Right cardiac atrium (tissue), 5 donors: ENCODE measurements at regions not wholly inside any gene's neighbourhood (a gene's known extent, or its start where the extent isn't known, plus 50 kb on each side); places are given as distances from the start of the nearest gene placed in this dataset.

Experiments used
- ATAC-seq, 2 donors: fragments of 200-7000 bp; cut with Tn5 transposase; one replicate each; pipeline versions ENCODE4 v1.8.0 to v1.9.1; 2020; ENCODE audit warnings: moderate library complexity in 2 of 2, mild to moderate bottlenecking in 1 of 2
- DNase-seq, 3 donors: peaks; one replicate each; pipeline ENCODE4 v3.0.0-alpha.2; 2020
- H3K27ac ChIP-seq: one replicate; pipeline ENCODE4 v1.5.1; 2013; ENCODE audit warnings: mild to moderate bottlenecking, low read length, control low read depth, moderate library complexity
- H3K27me3 ChIP-seq: one replicate; pipeline ENCODE4 v1.6.1; 2013; ENCODE audit not compliant: control insufficient read depth, insufficient read depth
- H3K4me1 ChIP-seq: one replicate; pipeline ENCODE4 v1.6.1; 2013; ENCODE audit warnings: low read length; ENCODE audit not compliant: control insufficient read depth, insufficient read depth
- H3K4me3 ChIP-seq: one replicate; pipeline ENCODE4 v1.5.1; 2013; ENCODE audit warnings: low read length, control low read depth
- H3K9me3 ChIP-seq: one replicate; pipeline ENCODE4 v1.6.1; 2013; ENCODE audit warnings: low read length; ENCODE audit not compliant: control insufficient read depth
- WGBS: extraction: QIAGEN DNeasy Blood & Tissue Kit; methylation state at CpG from one replicate; pipeline ENCODE4 v1.1.7; 2013; 5-methylcytosine and 5-hydroxymethylcytosine counted together
- intact Hi-C, 4 donors: fragments of 100-400 bp; cut with DNase I; formaldehyde crosslinking; loops; one replicate each; pipeline versions ENCODE4 v1.11.0 to v1.14.0; 2022 to 2023
- donor health status: healthy with polysubstance abuse.
- donor health status: DM: no; HTN: yes; CAD: no.
- donor health status: DM: no; HTN: no; CAD: no.
- donor health status: DM: no; HTN: yes; CAD: no; lungs with severe emphysema.
- donor health status: DM: yes; HTN: yes; CAD: no.

DNA sequence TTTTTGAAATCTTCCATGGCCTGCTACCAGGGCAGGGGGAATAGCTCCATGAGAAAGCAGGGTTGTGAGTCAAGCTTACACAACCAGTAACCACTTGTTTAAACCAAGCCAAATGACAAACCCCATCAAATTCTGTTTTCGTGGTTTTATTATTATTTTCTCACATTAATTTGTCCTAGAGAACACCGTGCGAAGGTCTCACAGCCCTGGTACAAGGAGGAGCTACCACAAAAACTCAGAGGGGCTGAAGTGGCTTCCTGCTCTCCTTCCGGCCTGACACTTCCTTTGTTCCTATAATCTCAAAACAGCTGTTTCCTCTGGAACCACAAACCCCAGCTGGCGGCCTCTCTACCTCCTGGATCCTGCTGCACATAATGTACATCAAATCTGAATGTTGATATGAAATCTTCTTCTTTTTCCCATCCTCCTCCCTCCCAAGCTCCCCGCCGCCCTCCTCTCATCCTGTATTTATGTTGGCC lies 375.9 kb downstream of the MCTP2 start:
- Histone ChIP-seq H3K27me3 (no peaks in the 10 kb centered on the region), H3K4me1 (no peaks in the 10 kb centered on the region), H3K27ac (no peak overlapping the region), H3K4me3 (no peak overlapping the region), H3K9me3 (no peaks in the 10 kb centered on the region)
- WGBS: 30% methylated on average over 7 of the region's 7 CpGs
- intact Hi-C loops: no loop called here
- DNase-seq (peak; percentile 34 to 77 (median 51)), ATAC-seq (peak; percentile 61 to 91)

DNA sequence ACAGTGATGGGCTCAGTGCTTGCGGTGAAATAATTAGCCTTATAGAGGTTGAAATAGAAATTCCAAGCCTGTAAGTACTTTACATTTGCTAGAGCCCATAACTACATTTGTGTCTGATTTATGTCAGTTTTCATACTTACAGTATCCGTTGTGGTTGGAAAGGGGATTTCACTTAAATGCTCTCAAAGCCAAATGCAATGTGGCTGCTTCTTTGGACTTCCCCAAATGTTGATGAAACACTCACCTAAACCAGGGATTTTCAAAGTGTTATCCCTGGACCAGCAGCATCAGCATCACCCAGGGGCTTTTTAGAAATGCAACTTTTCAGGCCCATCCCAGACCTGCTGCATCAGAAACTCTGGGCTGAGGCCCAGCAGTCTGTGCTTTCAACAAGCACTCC lies 378.7 kb downstream of the MCTP2 start:
- DNase-seq: no peak
- Histone ChIP-seq H3K4me1 (no peaks in the 10 kb centered on the region), H3K9me3 (no peaks in the 10 kb centered on the region), H3K27ac (no peak overlapping the region), H3K27me3 (no peaks in the 10 kb centered on the region), H3K4me3 (no peak overlapping the region)
- ATAC-seq: no peak
- 38% methylated on average over 2 of the region's 2 CpGs for WGBS
- intact Hi-C loops: no loop called here

GRCh38 chr15:94610485-94610884 lies 379.1 kb downstream of the MCTP2 start:
- no peak for ATAC-seq
- intact Hi-C loops: no loop called here

DNA sequence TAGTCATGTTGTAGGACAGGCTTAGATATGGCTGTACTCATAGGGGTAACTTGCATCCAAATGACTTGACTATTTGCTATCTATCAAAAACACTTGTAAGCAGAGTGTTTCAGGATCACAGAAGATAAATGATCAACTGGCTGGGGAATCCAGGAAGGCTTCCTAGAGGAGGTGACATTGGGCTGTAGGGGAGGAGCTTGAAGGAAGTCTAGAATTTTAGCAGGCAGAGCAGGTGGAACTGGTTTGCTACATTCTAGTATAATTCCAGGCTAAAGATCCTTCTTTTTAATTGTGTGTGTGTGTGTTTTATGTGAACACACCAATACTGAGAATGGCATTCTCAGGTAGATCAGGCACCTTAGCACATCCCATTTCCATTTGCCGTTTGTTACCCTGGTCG lies 380.3 kb downstream of the MCTP2 start:
- Histone ChIP-seq H3K27me3 (no peaks in the 10 kb centered on the region), H3K4me3 (no peak overlapping the region), H3K27ac (no peak overlapping the region), H3K4me1 (no peaks in the 10 kb centered on the region), H3K9me3 (no peaks in the 10 kb centered on the region)
- DNase-seq: no peak
- WGBS: 93% methylated on average over 2 of the region's 2 CpGs
- intact Hi-C loops: no loop called here
- ATAC-seq: no peak

More at GRCh38 chr15:94610485-94610884, 379.1 kb downstream of the MCTP2 start:
- H3K27ac ChIP-seq: no peak overlapping the region
- H3K27me3 ChIP-seq: no peaks in the 10 kb centered on the region
- DNase-seq: no peak
- H3K4me3 ChIP-seq: no peak overlapping the region
- 54% methylated on average over 3 of the region's 3 CpGs for WGBS
- no peaks in the 10 kb centered on the region for H3K9me3 ChIP-seq
- H3K4me1 ChIP-seq: no peaks in the 10 kb centered on the region

DNA sequence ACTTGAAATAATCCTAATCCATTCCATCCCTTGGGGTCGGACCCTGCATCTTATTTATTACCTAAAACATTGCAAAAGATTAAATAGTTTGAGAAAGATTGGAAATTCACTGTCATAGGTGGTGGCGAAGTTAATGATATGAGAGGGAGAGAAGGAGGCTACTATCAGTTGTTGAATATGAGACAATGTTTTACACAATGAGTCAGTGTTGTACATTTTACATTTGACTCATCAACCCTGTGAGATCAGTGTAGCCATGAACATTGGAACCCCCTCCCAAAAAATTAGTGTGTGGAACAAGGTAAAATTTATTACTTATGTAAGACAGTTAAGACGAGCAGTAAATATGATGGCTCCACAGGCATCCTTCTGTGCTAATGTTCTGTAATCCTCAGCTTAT lies 384.3 kb downstream of the MCTP2 start:
- intact Hi-C loops: no loop called here

GRCh38 chr15:94620632-94621031 lies 389.3 kb downstream of the MCTP2 start:
- DNase-seq (no peak), ATAC-seq (no peak)
- Histone ChIP-seq H3K27ac (no peak overlapping the region), H3K27me3 (no peaks in the 10 kb centered on the region), H3K4me1 (no peaks in the 10 kb centered on the region), H3K4me3 (no peak overlapping the region), H3K9me3 (no peaks in the 10 kb centered on the region)
- intact Hi-C loops: no loop called here
- 88% methylated on average over 5 of the region's 5 CpGs for WGBS

More for the DNA sequence above, 384.3 kb downstream of the MCTP2 start:
- Histone ChIP-seq H3K27me3 (no peaks in the 10 kb centered on the region), H3K4me1 (no peaks in the 10 kb centered on the region), H3K9me3 (no peaks in the 10 kb centered on the region), H3K27ac (no peak overlapping the region), H3K4me3 (no peak overlapping the region)
- ATAC-seq (no peak), DNase-seq (no peak)
- 93% methylated on average over 3 of the region's 3 CpGs for WGBS

GRCh38 chr15:94621736-94622135 lies 390.4 kb downstream of the MCTP2 start:
- Histone ChIP-seq H3K9me3 (no peaks in the 10 kb centered on the region), H3K27ac (no peak overlapping the region), H3K4me3 (no peak overlapping the region), H3K27me3 (no peaks in the 10 kb centered on the region), H3K4me1 (no peaks in the 10 kb centered on the region)
- intact Hi-C loops: no loop called here
- no peak for DNase-seq
- ATAC-seq: no peak

DNA sequence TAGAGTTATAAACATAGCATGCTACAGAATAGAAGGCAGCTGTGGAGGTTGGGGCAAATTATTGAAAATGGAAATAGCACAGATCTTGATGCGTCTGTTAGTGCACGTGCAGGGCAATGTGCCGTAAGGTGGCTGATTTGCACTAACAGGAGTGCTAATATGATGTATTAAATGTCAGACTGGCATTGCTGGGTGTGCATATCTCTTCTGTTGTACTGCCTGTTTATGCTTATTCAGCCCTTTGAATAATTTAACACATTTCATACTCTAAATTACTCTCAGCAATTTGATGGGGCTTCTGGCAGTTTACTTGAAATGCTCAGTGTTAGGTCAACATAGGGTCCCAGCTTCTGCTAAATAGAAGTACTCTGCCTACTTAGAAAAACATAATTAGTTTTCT lies 395.6 kb downstream of the MCTP2 start:
- H3K27ac ChIP-seq: no peak overlapping the region
- WGBS: 97% methylated on average over 3 of the region's 3 CpGs
- H3K27me3 ChIP-seq: no peaks in the 10 kb centered on the region
- intact Hi-C loops: no loop called here
- DNase-seq: no peak
- H3K4me1 ChIP-seq: no peaks in the 10 kb centered on the region
- ATAC-seq: no peak
- H3K4me3 ChIP-seq: no peak overlapping the region
- H3K9me3 ChIP-seq: no peaks in the 10 kb centered on the region

GRCh38 chr15:94631608-94632007 lies 400.2 kb downstream of the MCTP2 start:
- H3K4me1 ChIP-seq: no peaks in the 10 kb centered on the region
- H3K27ac ChIP-seq: no peak overlapping the region
- H3K9me3 ChIP-seq: no peaks in the 10 kb centered on the region
- H3K4me3 ChIP-seq: no peak overlapping the region
- DNase-seq: no peak
- no peak for ATAC-seq
- 65% methylated on average over 6 of the region's 6 CpGs for WGBS
- intact Hi-C loops: no loop called here
- H3K27me3 ChIP-seq: no peaks in the 10 kb centered on the region

DNA sequence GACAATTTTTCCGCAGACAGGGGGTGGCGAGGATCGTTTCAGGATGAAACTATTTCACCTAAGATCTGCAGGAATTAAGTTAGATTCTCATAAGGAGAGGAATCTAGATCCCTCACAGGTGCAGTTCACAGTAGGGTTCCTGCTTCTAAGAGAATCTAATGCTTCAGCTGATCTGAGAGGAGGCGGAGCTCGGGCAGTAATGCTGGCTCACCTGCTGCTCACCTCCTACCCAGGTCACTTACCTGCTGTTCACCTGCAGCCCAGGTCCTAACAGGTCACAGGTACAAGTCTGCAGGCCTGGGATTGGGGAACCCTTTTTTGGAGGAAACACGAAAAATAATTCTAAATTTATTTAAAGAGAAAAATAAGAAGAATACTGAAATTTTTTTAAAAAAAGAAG lies 406.8 kb downstream of the MCTP2 start:
- Histone ChIP-seq H3K4me1 (no peaks in the 10 kb centered on the region), H3K27me3 (no peaks in the 10 kb centered on the region), H3K27ac (no peak overlapping the region), H3K9me3 (no peaks in the 10 kb centered on the region), H3K4me3 (no peak overlapping the region)
- ATAC-seq: no peak
- WGBS: 71% methylated on average over 6 of the region's 6 CpGs
- DNase-seq: no peak
- intact Hi-C loops: no loop called here

- no peaks in the 10 kb centered on the region for H3K4me1 ChIP-seq
- H3K9me3 ChIP-seq: no peaks in the 10 kb centered on the region
- H3K27ac ChIP-seq: no peak overlapping the region
- ATAC-seq (no peak), DNase-seq (no peak)
- no peak overlapping the region for H3K4me3 ChIP-seq
- intact Hi-C loops: no loop called here
- H3K27me3 ChIP-seq: no peaks in the 10 kb centered on the region
- WGBS: 77% methylated on average over 4 of the region's 4 CpGs
Measured at GRCh38 chr15:94639701-94640100, 408.3 kb downstream of the MCTP2 start.

- no peaks in the 10 kb centered on the region for H3K4me1 ChIP-seq
- H3K27ac ChIP-seq: no peak overlapping the region
- 73% methylated on average over 1 of the region's 1 CpG for WGBS
- no peak overlapping the region for H3K4me3 ChIP-seq
- H3K9me3 ChIP-seq: no peaks in the 10 kb centered on the region
- no peak for DNase-seq
- ATAC-seq: no peak
- H3K27me3 ChIP-seq: no peaks in the 10 kb centered on the region
- intact Hi-C loops: no loop called here
Measured at GRCh38 chr15:94644433-94644832, 413.1 kb downstream of the MCTP2 start.
